ENCODE measurements at regions not wholly inside any gene's neighbourhood (a gene's known extent, or its start where the extent isn't known, plus 50 kb on each side); places are given as distances from the start of the nearest gene placed in this dataset.
"Not testable (repeated sequence)": the region's sequence is repeated elsewhere in the genome, so short reads cannot be mapped to it uniquely, and the experiment has no call there.

GRCh38 chr11:90593099-90593498, 370.2 kb upstream of the CHORDC1 start:
- no peak for DNase-seq

- DNase-seq: no peak
These were observed 367.4 kb upstream of the CHORDC1 start for GRCh38 chr11:90590286-90590685.

- DNase-seq: no peak
These were observed 366.9 kb upstream of the CHORDC1 start for GRCh38 chr11:90589735-90590134.

GRCh38 chr11:90587896-90588295, 365.0 kb upstream of the CHORDC1 start:
- no peak for DNase-seq

GRCh38 chr11:90585491-90585890, 362.6 kb upstream of the CHORDC1 start:
- DNase-seq: no peak

GRCh38 chr11:90582999-90583398, 360.1 kb upstream of the CHORDC1 start:
- not testable (repeated sequence) for DNase-seq

- no peak for DNase-seq
These were observed 341.7 kb upstream of the CHORDC1 start for GRCh38 chr11:90564531-90564930.

GRCh38 chr11:90558328-90558865, 335.5 kb upstream of the CHORDC1 start:
- DNase-seq: no peak

GRCh38 chr11:90556606-90557005, 333.8 kb upstream of the CHORDC1 start:
- DNase-seq: no peak

- DNase-seq: no peak
These were observed 333.2 kb upstream of the CHORDC1 start for GRCh38 chr11:90556026-90556425.

GRCh38 chr11:90555477-90555876, 332.6 kb upstream of the CHORDC1 start:
- DNase-seq: no peak

- DNase-seq: no peak
These were observed 319.2 kb upstream of the CHORDC1 start for GRCh38 chr11:90542092-90542491.

GRCh38 chr11:90536301-90536700, 313.5 kb upstream of the CHORDC1 start:
- no peak for DNase-seq

GRCh38 chr11:90532125-90532524, 309.3 kb upstream of the CHORDC1 start:
- DNase-seq: no peak

GRCh38 chr11:90531001-90531400, 308.2 kb upstream of the CHORDC1 start:
- no peak for DNase-seq

- no peak for DNase-seq
These were observed 303.1 kb upstream of the CHORDC1 start for GRCh38 chr11:90525962-90526361.

- DNase-seq: no peak
These were observed 290.0 kb upstream of the CHORDC1 start for GRCh38 chr11:90512846-90513245.

GRCh38 chr11:90510839-90511238, 288.0 kb upstream of the CHORDC1 start:
- no peak for DNase-seq

- no peak for DNase-seq
These were observed 278.2 kb upstream of the CHORDC1 start for GRCh38 chr11:90500922-90501568.

GRCh38 chr11:90496722-90497121, 273.9 kb upstream of the CHORDC1 start:
- no peak for DNase-seq

GRCh38 chr11:90493379-90493778, 270.5 kb upstream of the CHORDC1 start:
- DNase-seq: no peak

- DNase-seq: no peak
These were observed 268.6 kb upstream of the CHORDC1 start for GRCh38 chr11:90491466-90491865.

- DNase-seq: no peak
These were observed 253.7 kb upstream of the CHORDC1 start for GRCh38 chr11:90476442-90477007.

GRCh38 chr11:90468923-90469322, 246.1 kb upstream of the CHORDC1 start:
- DNase-seq: no peak

GRCh38 chr11:90465553-90465952, 242.7 kb upstream of the CHORDC1 start:
- no peak for DNase-seq
